ENCODE measurements at regions not wholly inside any gene's neighbourhood (a gene's known extent, or its start where the extent isn't known, plus 50 kb on each side); places are given as distances from the start of the nearest gene placed in this dataset.

GRCh38 chr10:42970451-42971250, 106.2 kb upstream of the RET start:
- DNase-seq (ENCODE audit: extremely low read depth in 1 of 2, low read depth in 1 of 2) = no peak

GRCh38 chr10:42971251-42971599, 105.6 kb upstream of the RET start:
- DNase-seq (ENCODE audit: extremely low read depth in 1 of 2, low read depth in 1 of 2) = no peak

- no peak for DNase-seq (ENCODE audit: extremely low read depth in 1 of 2, low read depth in 1 of 2)
These were observed 103.9 kb upstream of the RET start for GRCh38 chr10:42972946-42973345.

GRCh38 chr10:42973411-42973810, 103.5 kb upstream of the RET start:
- no peak for DNase-seq (ENCODE audit: extremely low read depth in 1 of 2, low read depth in 1 of 2)

GRCh38 chr10:42973870-42974692, 102.8 kb upstream of the RET start:
- DNase-seq (ENCODE audit: extremely low read depth in 1 of 2, low read depth in 1 of 2) = no peak

GRCh38 chr10:42974693-42975002, 102.2 kb upstream of the RET start:
- DNase-seq (ENCODE audit: extremely low read depth in 1 of 2, low read depth in 1 of 2) = no peak

- no peak for DNase-seq (ENCODE audit: extremely low read depth in 1 of 2, low read depth in 1 of 2)
These were observed 101.8 kb upstream of the RET start for GRCh38 chr10:42975005-42975493.

GRCh38 chr10:42975558-42976340, 101.1 kb upstream of the RET start:
- no peak for DNase-seq (ENCODE audit: extremely low read depth in 1 of 2, low read depth in 1 of 2)

- no peak for DNase-seq (ENCODE audit: extremely low read depth in 1 of 2, low read depth in 1 of 2)
These were observed 100.4 kb upstream of the RET start for GRCh38 chr10:42976351-42977031.

- no peak for DNase-seq (ENCODE audit: extremely low read depth in 1 of 2, low read depth in 1 of 2)
These were observed 99.8 kb upstream of the RET start for GRCh38 chr10:42977032-42977416.

GRCh38 chr10:42979181-42979580, 97.7 kb upstream of the RET start:
- DNase-seq (ENCODE audit: extremely low read depth in 1 of 2, low read depth in 1 of 2) = no peak

- DNase-seq (ENCODE audit: extremely low read depth in 1 of 2, low read depth in 1 of 2) = no peak
These were observed 97.0 kb upstream of the RET start for GRCh38 chr10:42979721-42980467.

- DNase-seq (ENCODE audit: extremely low read depth in 1 of 2, low read depth in 1 of 2) = no peak
These were observed 96.1 kb upstream of the RET start for GRCh38 chr10:42980553-42981357.

GRCh38 chr10:42981358-42982236, 95.3 kb upstream of the RET start:
- no peak for DNase-seq (ENCODE audit: extremely low read depth in 1 of 2, low read depth in 1 of 2)

- DNase-seq (ENCODE audit: extremely low read depth in 1 of 2, low read depth in 1 of 2) = no peak
These were observed 93.9 kb upstream of the RET start for GRCh38 chr10:42982891-42983506.

- DNase-seq (ENCODE audit: extremely low read depth in 1 of 2, low read depth in 1 of 2) = no peak
These were observed 93.3 kb upstream of the RET start for GRCh38 chr10:42983591-42983990.

- DNase-seq (ENCODE audit: extremely low read depth in 1 of 2, low read depth in 1 of 2) = no peak
These were observed 92.7 kb upstream of the RET start for GRCh38 chr10:42984035-42984610.

All from activated CD8-positive, alpha-beta memory T cell treated with anti-CD3 and anti-CD28 coated beads for 1 hour (primary cell).